ES-I3 (cell line): ENCODE measurements at regions not wholly inside any gene's neighbourhood (a gene's known extent, or its start where the extent isn't known, plus 50 kb on each side); places are given as distances from the start of the nearest gene placed in this dataset.

Experiments
- H3K36me3 ChIP-seq: 2 replicates; pipeline ENCODE4 v1.6.1; 2013; ENCODE audit warnings: mild to moderate bottlenecking, low read length, control low read depth, moderate library complexity; ENCODE audit not compliant: insufficient read depth
- H3K4me1 ChIP-seq: 2 replicates; pipeline ENCODE4 v1.6.1; 2013; ENCODE audit warnings: mild to moderate bottlenecking, control low read depth, low read length; ENCODE audit not compliant: insufficient read depth
- H3K9ac ChIP-seq: 2 replicates; pipeline ENCODE4 v1.6.1; 2013; ENCODE audit warnings: low read depth, mild to moderate bottlenecking, low read length, moderate library complexity
- H3K9me3 ChIP-seq: 2 replicates; pipeline ENCODE4 v1.6.1; 2013; ENCODE audit warnings: mild to moderate bottlenecking, low read length, moderate library complexity; ENCODE audit not compliant: control insufficient read depth, insufficient read depth

- Histone ChIP-seq H3K4me1 (no peaks in the 10 kb centered on the region; the same call in 1 of the 2 replicates), H3K9me3 (no peaks in the 10 kb centered on the region), H3K9ac (no peak overlapping the region), H3K36me3 (no peaks in the 10 kb centered on the region)
Observed at GRCh38 chr4:117771647-117772337, 262.5 kb upstream of the NDST3 start.

DNA sequence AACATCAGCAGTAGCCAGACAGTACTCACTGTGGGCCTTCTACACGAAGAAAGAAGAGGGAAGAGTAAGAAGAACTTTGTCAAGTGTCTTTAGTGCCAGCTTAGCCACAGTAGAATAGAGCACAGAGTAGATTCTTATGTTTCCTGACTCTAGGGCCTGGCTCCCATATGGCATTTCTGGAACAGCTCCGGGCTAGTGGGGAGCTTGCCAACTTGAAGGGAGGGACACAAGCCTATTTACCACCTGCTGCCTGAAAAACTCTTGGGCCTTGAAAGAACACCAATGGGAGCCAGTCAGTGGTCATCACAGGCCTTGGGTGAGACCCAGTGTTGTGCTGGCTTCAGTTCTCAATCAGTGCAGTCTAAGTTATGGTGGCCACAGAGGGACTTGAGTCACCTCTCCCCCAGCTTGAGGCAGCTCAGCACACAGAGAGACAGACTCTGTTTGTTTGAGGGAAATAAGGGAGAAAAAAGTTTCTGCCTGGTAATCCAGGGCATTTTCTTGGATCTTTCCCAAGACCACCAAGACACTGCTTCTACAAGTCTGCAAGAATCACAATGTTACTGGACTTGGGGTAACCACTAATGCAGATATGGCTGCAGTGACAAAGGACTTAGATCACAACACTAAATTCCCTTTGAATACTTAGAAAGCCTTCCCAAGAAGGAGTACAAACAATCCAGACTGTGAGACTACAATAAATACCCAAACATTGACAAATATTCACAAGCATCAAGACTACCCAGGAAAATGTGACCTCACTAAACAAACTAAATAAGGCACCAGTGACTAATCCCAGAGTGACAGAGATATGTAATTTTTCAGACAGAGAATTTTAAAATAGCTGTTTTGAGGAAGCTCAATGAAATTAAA lies 261.0 kb upstream of the NDST3 start:
- H3K9ac ChIP-seq: no peak overlapping the region
- H3K36me3 ChIP-seq: no peaks in the 10 kb centered on the region
- no peaks in the 10 kb centered on the region for H3K9me3 ChIP-seq
- no peaks in the 10 kb centered on the region; the same call in 1 of the 2 replicates for H3K4me1 ChIP-seq

DNA sequence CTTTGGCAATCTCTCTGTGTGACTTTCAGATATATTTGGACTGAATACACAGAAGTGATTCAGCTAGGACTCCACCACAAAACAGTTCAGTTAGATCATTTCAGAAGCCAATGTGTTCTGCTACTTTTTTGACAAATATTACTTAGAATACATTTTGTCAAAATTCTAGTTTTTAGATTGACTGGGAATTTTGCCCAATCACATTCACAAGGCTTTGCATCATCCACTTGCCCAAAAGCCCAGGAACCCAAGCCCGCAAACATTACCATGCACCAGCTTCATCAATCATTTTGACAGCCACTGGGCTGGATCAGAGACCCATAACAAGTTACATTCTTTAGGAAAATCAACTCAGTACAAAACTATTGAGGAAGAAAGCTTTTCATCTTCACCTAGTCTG lies 256.6 kb upstream of the NDST3 start:
- no peaks in the 10 kb centered on the region for H3K9me3 ChIP-seq
- H3K9ac ChIP-seq: no peak overlapping the region
- no peaks in the 10 kb centered on the region for H3K4me1 ChIP-seq
- no peaks in the 10 kb centered on the region for H3K36me3 ChIP-seq

GRCh38 chr4:117783716-117784115 lies 250.6 kb upstream of the NDST3 start:
- Histone ChIP-seq H3K4me1 (peaks cover 2% of the 10 kb centered on the region; the same call in 1 of the 2 replicates), H3K9ac (no peak overlapping the region), H3K36me3 (no peaks in the 10 kb centered on the region), H3K9me3 (no peaks in the 10 kb centered on the region)

DNA sequence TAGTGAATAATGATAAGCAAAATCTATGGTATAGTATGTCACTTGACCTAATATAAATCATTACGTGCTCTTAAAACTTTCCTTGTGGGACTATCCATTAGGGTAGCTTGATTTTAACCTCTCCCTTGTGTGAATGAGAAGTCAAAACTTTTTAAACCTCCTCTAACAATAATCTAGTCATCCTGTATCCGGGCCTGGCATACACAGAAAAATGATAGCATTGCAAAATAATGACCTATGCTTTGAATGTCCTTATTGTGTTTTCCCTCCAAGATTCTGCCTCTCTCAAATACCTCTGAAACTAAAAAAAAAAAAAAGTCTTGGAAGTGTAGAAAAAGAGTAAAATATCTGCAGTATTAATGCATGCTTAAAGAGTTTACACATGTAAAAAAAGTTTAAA lies 250.0 kb upstream of the NDST3 start:
- H3K36me3 ChIP-seq: no peaks in the 10 kb centered on the region
- H3K9ac ChIP-seq: no peak overlapping the region
- peaks cover 2% of the 10 kb centered on the region; the same call in 1 of the 2 replicates for H3K4me1 ChIP-seq
- no peaks in the 10 kb centered on the region for H3K9me3 ChIP-seq

DNA sequence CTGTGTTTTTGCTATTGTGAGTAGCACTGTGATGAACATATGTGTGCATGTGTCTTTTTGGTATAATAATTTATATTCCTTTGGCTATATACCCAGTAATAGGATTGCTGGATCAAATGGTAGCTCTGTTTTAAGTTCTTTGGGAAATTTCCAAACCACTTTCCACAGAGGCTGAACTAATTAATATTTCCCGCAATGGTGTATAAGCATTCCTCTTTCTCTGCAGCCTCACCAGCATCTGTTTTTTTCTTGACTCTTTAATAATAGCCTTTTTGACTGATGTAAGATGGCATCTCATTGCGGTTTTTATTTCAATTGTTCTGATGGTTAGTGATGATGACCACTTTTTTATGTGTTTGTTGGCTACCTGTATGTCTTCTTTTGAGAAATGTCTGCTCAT lies 247.7 kb upstream of the NDST3 start:
- no peaks in the 10 kb centered on the region for H3K9me3 ChIP-seq
- peaks cover 12% of the 10 kb centered on the region for H3K4me1 ChIP-seq
- no peak overlapping the region for H3K9ac ChIP-seq
- H3K36me3 ChIP-seq: no peaks in the 10 kb centered on the region

DNA sequence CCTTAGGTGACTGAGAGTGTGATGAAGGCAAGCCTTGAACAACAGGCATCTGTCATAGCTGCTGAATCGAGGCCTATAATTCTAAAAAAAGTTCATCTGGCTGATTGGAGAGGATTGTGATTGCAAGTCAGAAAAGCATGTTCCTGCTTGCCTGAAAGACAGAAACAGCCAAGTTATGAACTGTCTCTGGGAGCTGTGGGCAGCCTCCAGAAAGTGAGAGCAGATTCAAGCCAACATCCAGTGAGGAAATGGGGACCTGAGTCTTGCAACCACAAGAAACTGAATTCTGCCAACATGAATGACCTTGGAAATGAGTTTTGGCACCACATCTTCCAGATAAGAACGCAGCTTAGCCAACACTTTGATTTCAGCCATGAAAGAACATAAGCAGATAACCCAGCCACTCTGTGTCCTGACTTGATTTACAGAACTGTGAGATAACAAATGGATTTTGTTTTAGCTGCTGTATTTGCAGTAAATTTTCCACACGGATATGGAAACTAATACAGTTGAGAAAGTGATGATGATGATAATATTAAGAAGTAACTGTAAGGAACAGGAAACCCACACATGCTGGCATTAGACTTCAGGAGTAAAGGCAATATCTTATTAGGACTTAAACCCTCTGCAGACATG lies 240.3 kb upstream of the NDST3 start:
- no peaks in the 10 kb centered on the region for H3K9me3 ChIP-seq
- H3K9ac ChIP-seq: no peak overlapping the region
- H3K36me3 ChIP-seq: no peaks in the 10 kb centered on the region
- peaks cover 15% of the 10 kb centered on the region for H3K4me1 ChIP-seq

DNA sequence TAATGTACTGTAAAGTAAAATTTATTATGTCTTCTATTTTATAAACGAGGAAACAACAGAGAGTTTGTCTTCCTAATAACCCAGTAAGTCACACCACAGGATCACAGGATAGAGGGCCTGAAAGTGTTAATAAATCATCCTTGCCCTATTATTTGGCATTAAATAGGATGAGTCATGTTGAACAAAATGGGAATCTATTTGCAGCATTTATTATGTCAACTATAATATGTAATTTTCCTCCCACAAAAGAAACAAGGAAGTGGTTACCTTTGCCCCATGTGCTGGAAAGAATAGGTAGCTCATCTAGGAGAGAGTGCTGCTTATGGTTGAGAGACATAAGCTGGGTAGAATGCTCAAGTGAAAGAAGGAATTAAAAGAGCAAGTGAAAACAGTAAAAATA lies 237.6 kb upstream of the NDST3 start:
- H3K4me1 ChIP-seq: peaks cover 15% of the 10 kb centered on the region
- H3K9ac ChIP-seq: no peak overlapping the region
- H3K9me3 ChIP-seq: no peaks in the 10 kb centered on the region
- H3K36me3 ChIP-seq: no peaks in the 10 kb centered on the region

DNA sequence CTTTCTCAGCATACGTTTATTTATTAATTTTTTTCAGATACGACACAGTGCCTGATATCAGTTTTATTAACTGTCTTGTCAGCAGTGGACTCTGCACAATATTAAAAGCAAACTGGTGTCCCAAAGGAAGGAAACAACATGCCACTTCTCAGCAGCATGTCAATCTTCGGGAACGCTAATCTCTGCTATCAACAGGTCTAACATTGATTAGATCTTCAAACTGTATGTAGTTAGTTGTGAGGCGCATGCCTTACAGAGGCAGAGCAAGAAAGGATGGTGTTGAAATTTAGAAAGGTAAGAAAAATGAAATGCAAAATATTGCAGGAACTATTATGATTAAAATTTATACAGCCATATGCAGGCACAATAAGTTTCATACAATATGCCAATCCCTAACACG lies 233.7 kb upstream of the NDST3 start:
- Histone ChIP-seq H3K36me3 (no peaks in the 10 kb centered on the region), H3K9me3 (no peaks in the 10 kb centered on the region), H3K4me1 (peaks cover 22% of the 10 kb centered on the region)

GRCh38 chr4:117801756-117802155 lies 232.5 kb upstream of the NDST3 start:
- no peak overlapping the region for H3K9ac ChIP-seq

More for the DNA sequence above, 233.7 kb upstream of the NDST3 start:
- H3K9ac ChIP-seq: no peak overlapping the region

DNA sequence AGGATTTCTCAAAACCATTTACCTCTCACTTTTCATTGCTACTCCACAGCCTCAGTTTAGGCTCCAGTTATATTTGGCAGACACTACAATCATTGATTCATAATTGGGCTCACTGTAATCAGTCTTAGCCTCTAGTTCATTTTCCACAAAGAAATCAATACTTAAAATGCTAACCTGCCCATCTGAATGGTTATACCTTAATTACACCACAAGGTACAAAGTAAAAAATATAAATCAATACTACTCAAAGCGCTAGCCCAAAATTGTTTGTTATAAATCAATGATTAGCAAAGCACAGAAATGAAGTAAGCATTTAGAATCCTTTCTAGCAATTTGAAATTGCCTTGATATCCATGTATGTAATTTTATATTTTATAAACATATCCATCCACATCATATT lies 222.6 kb upstream of the NDST3 start:
- H3K9ac ChIP-seq: no peak overlapping the region
- no peaks in the 10 kb centered on the region for H3K9me3 ChIP-seq

More at GRCh38 chr4:117801756-117802155, 232.5 kb upstream of the NDST3 start:
- H3K4me1 ChIP-seq: peaks cover 22% of the 10 kb centered on the region
- no peaks in the 10 kb centered on the region for H3K36me3 ChIP-seq
- H3K9me3 ChIP-seq: no peaks in the 10 kb centered on the region

GRCh38 chr4:117814277-117815246 lies 219.7 kb upstream of the NDST3 start:
- Histone ChIP-seq H3K9ac (no peak overlapping the region), H3K9me3 (no peaks in the 10 kb centered on the region), H3K4me1 (peaks cover 6% of the 10 kb centered on the region; the same call in 1 of the 2 replicates), H3K36me3 (no peaks in the 10 kb centered on the region)

More for the DNA sequence above, 222.6 kb upstream of the NDST3 start:
- H3K36me3 ChIP-seq: no peaks in the 10 kb centered on the region
- peaks cover 6% of the 10 kb centered on the region; the same call in 1 of the 2 replicates for H3K4me1 ChIP-seq

GRCh38 chr4:117817301-117817700 lies 217.0 kb upstream of the NDST3 start:
- Histone ChIP-seq H3K4me1 (peaks cover 13% of the 10 kb centered on the region; the same call in 1 of the 2 replicates), H3K36me3 (no peaks in the 10 kb centered on the region), H3K9ac (no peak overlapping the region), H3K9me3 (no peaks in the 10 kb centered on the region)
